A673 (cell line): ENCODE measurements at regions not wholly inside any gene's neighbourhood (a gene's known extent, or its start where the extent isn't known, plus 50 kb on each side); places are given as distances from the start of the nearest gene placed in this dataset.

Experiments
- CTCF ChIP-seq: fragments of 300-800, 200-600 bp; sonication (generic); conservative IDR thresholded peaks from 2 replicates; pipeline ENCODE4 v1.5.1; 2017; ENCODE audit warnings: low read depth, mild to moderate bottlenecking, antibody characterized with exemption, low read length, moderate library complexity, mixed read lengths
- EZH2 ChIP-seq: fragments of 200-600 bp; sonication (generic); IDR thresholded peaks from 2 replicates; pipeline ENCODE4 v1.6.1; 2017; ENCODE audit warnings: borderline replicate concordance, low read depth, mild to moderate bottlenecking, mixed read lengths, antibody characterized with exemption, low read length; ENCODE audit not compliant: poor library complexity, severe bottlenecking

GRCh38 chr1:5318143-5318816 is 663.9 kb downstream of the AJAP1 start:
- no peak for TF ChIP-seq CTCF
- TF ChIP-seq EZH2 = no peak
